SK-N-SH (cell line): ENCODE measurements at regions not wholly inside any gene's neighbourhood (a gene's known extent, or its start where the extent isn't known, plus 50 kb on each side); places are given as distances from the start of the nearest gene placed in this dataset.
"Not testable (repeated sequence)": the region's sequence is repeated elsewhere in the genome, so short reads cannot be mapped to it uniquely, and the experiment has no call there.

Experiments
- CTCF ChIA-PET: fragments of 300-600, 350-600 bp; formaldehyde crosslinking; extraction: SDS; loops from one replicate; lab custom pipeline; 2021; lab: Yijun Ruan, JAX
- POLR2A ChIA-PET: fragments of 350-600 bp; sonication (Branson Sonifier 250); formaldehyde crosslinking; extraction: SDS; loops from one replicate; lab custom pipeline; 2020; ENCODE audit warnings: antibody characterized with exemption, inconsistent platforms; lab: Yijun Ruan, JAX
- DNase-seq: peaks from one replicate; pipeline ENCODE4 v3.0.0; 2012
- H2AFZ ChIP-seq: fragments of 200-600 bp; sonication (generic); 2 replicates; pipeline ENCODE4 v1.8.1; 2016; ENCODE audit warnings: antibody characterized with exemption, mild to moderate bottlenecking, low read depth
- H3F3A ChIP-seq: fragments of 200-600 bp; sonication (generic); replicated peaks from 2 replicates; pipeline ENCODE3; 2016; ENCODE audit warnings: antibody characterized with exemption, mild to moderate bottlenecking; ENCODE audit not compliant: insufficient read depth
- H3K27ac ChIP-seq, 2 experiments: fragments of 200-500 bp in 1 of 2; fragments of 200-600 bp in 1 of 2; sonication (Bioruptor generic) in 1 of 2; sonication (generic), shearing (Covaris generic) in 1 of 2; 2 replicates each; pipeline versions ENCODE4 v1.5.1 to v1.6.1; 2014 to 2016; ENCODE audit warnings: low read depth in 2 of 2, inconsistent platforms in 1 of 2, low read length in 1 of 2, mild to moderate bottlenecking in 1 of 2, mixed read lengths in 1 of 2
- H3K27me3 ChIP-seq: fragments of 200-600 bp; sonication (generic), shearing (Covaris generic); 2 replicates; pipeline ENCODE4 v1.6.1; 2016; ENCODE audit warnings: mixed run types; ENCODE audit not compliant: insufficient read depth
- H3K36me3 ChIP-seq, 2 experiments: fragments of 200-500 bp in 1 of 2; fragments of 200-600 bp in 1 of 2; sonication (Bioruptor generic) in 1 of 2; sonication (generic) in 1 of 2; replicated peaks in 1 of 2; 2 replicates each; pipeline versions ENCODE3 to v1.5.1; 2014 to 2016; ENCODE audit warnings: low read length in 1 of 2, mild to moderate bottlenecking in 1 of 2; ENCODE audit not compliant: insufficient read depth in 2 of 2, control insufficient read depth in 1 of 2
- H3K4me1 ChIP-seq, 2 experiments: fragments of 200-500 bp in 1 of 2; fragments of 200-600 bp in 1 of 2; sonication (Bioruptor generic) in 1 of 2; sonication (generic), shearing (Covaris generic) in 1 of 2; 2 replicates each; pipeline versions ENCODE4 v1.5.1 to v1.6.1; 2014 to 2016; ENCODE audit warnings: low read depth in 1 of 2, low read length in 1 of 2, mixed run types in 1 of 2; ENCODE audit not compliant: insufficient read depth in 2 of 2, control insufficient read depth in 1 of 2
- H3K4me2 ChIP-seq: fragments of 200-600 bp; sonication (generic), shearing (Covaris generic); 2 replicates; pipeline ENCODE4 v1.6.1; 2017; ENCODE audit warnings: mixed run types
- H3K4me3 ChIP-seq, 2 experiments: fragments of 200-500 bp in 1 of 2; fragments of 200-600 bp in 1 of 2; sonication (Bioruptor generic) in 1 of 2; sonication (generic), shearing (Covaris generic) in 1 of 2; 2 replicates each; pipeline versions ENCODE4 v1.5.1 to v1.8.1; 2014 to 2016; ENCODE audit warnings: low read depth in 2 of 2, inconsistent platforms in 1 of 2, low read length in 1 of 2, mild to moderate bottlenecking in 1 of 2, mixed read lengths in 1 of 2, moderate library complexity in 1 of 2
- H3K79me2 ChIP-seq: fragments of 200-600 bp; sonication (generic); 2 replicates; pipeline ENCODE4 v1.8.1; 2017; ENCODE audit warnings: mild to moderate bottlenecking; ENCODE audit not compliant: insufficient read depth
- H3K9ac ChIP-seq: fragments of 200-600 bp; sonication (generic); 2 replicates; pipeline ENCODE4 v1.6.1; 2017; ENCODE audit warnings: mixed run types
- H3K9me2 ChIP-seq: fragments of 200-600 bp; sonication (generic); 2 replicates; pipeline ENCODE4 v1.6.1; 2017; ENCODE audit warnings: mixed run types
- H3K9me3 ChIP-seq: fragments of 200-600 bp; sonication (generic); 2 replicates; pipeline ENCODE4 v1.6.1; 2017; ENCODE audit warnings: mixed run types, mild to moderate bottlenecking, moderate library complexity
- H4K20me1 ChIP-seq: fragments of 200-600 bp; sonication (generic); 2 replicates; pipeline ENCODE4 v1.6.1; 2017; ENCODE audit warnings: mild to moderate bottlenecking, mixed run types; ENCODE audit not compliant: insufficient read depth
- ELF1 ChIP-seq: IDR thresholded peaks from 2 replicates; pipeline ENCODE4 v1.4.0; 2012
- EZH2phosphoT487 ChIP-seq: fragments of 200-600 bp; sonication (generic); IDR thresholded peaks from 2 replicates; pipeline ENCODE4 v1.6.1; 2017; ENCODE audit warnings: low read depth, mixed run types, mild to moderate bottlenecking, antibody characterized with exemption, moderate library complexity, borderline replicate concordance
- IRF3 ChIP-seq: fragments of 150-350 bp; IDR thresholded peaks from 2 replicates; pipeline ENCODE4 v1.6.1; 2016; ENCODE audit warnings: mild to moderate bottlenecking, low read depth, low read length
- MEF2A ChIP-seq: IDR thresholded peaks from 2 replicates; pipeline ENCODE4 v1.4.0; 2012; ENCODE audit warnings: low read depth, borderline replicate concordance
- POLR2AphosphoS5 ChIP-seq: IDR thresholded peaks from 2 replicates; pipeline ENCODE4 v1.6.1; 2012; ENCODE audit warnings: low read depth, low read length
- RCOR1 ChIP-seq: fragments of 150-350 bp; IDR thresholded peaks from 2 replicates; pipeline ENCODE4 v1.6.1; 2017; ENCODE audit warnings: antibody characterized with exemption, low read length
- REST ChIP-seq: IDR thresholded peaks from 2 replicates; pipeline ENCODE4 v1.6.1; 2012; ENCODE audit warnings: mild to moderate bottlenecking, low read depth, low read length, moderate library complexity
- RFX5 ChIP-seq: IDR thresholded peaks from 2 replicates; pipeline ENCODE4 v1.6.1; 2012; ENCODE audit warnings: mild to moderate bottlenecking, improper control_type of control experiment, low read length
- RXRA ChIP-seq: IDR thresholded peaks from 2 replicates; pipeline ENCODE4 v1.4.0; 2012; ENCODE audit warnings: low read depth, mild to moderate bottlenecking, borderline replicate concordance
- SIN3A ChIP-seq: IDR thresholded peaks from 2 replicates; pipeline ENCODE4 v1.6.1; 2012; ENCODE audit warnings: low read depth, mild to moderate bottlenecking, low read length, moderate library complexity, borderline replicate concordance
- TAF1 ChIP-seq: IDR thresholded peaks from 2 replicates; pipeline ENCODE4 v1.6.1; 2012; ENCODE audit warnings: low read depth, mild to moderate bottlenecking, low read length, moderate library complexity, borderline replicate concordance
- USF2 ChIP-seq: fragments of 150-350 bp; IDR thresholded peaks from 2 replicates; pipeline ENCODE4 v1.6.1; 2017; ENCODE audit warnings: antibody characterized with exemption, low read length, low read depth, borderline replicate concordance
- ZBTB33 ChIP-seq: IDR thresholded peaks from 2 replicates; pipeline ENCODE4 v1.4.0; 2012; ENCODE audit warnings: low read depth, borderline replicate concordance
- WGBS: methylation state at CpG from one replicate; pipeline ENCODE4 v1.1.6; 2017; ENCODE audit warnings: low lambda C conversion rate; 5-methylcytosine and 5-hydroxymethylcytosine counted together

GRCh38 chr17:31733326-31733725, 125.7 kb downstream of the COPRS start (continued):
- TF ChIP-seq REST (no peak), POLR2AphosphoS5 (no peak), SIN3A (no peak), ELF1 (no peak), RFX5 (no peak), TAF1 (no peak), USF2 (no peak)

GRCh38 chr17:31731585-31732154, 127.4 kb downstream of the COPRS start:
- H3F3A ChIP-seq, H3K4me3 ChIP-seq, H3K9me3 ChIP-seq, H4K20me1 ChIP-seq, H3K27me3 ChIP-seq, H3K36me3 ChIP-seq, H3K4me2 ChIP-seq, DNase-seq, H3K79me2 ChIP-seq, H3K4me1 ChIP-seq, POLR2A ChIA-PET, H2AFZ ChIP-seq, H3K27ac ChIP-seq, H3K9ac ChIP-seq, H3K9me2 ChIP-seq: not testable (repeated sequence)
- CTCF ChIA-PET, result interaction anchor here (1.2 kb wide), 1 partner anchor 29 kb away, joined by 3 read pairs; no protein-coding TSS in a partner anchor
- WGBS, result 93% methylated on average over 5 of the region's 5 CpGs

- Histone ChIP-seq H3K9ac (no peak overlapping the region), H3K4me2 (no peak overlapping the region), H3K36me3 (no peaks in the 10 kb centered on the region), H3K4me1 (peaks cover 0 to 3% of the 10 kb centered on the region in 2 experiments; a peak in 1 of 4 replicates), H3K9me2 (no peaks in the 10 kb centered on the region), H2AFZ (no peak overlapping the region), H3K4me3 (no peak overlapping the region), H3K27me3 (no peaks in the 10 kb centered on the region), H3K27ac (no peak overlapping the region), H3K79me2 (no peaks in the 10 kb centered on the region), H3F3A (no peaks in the 10 kb centered on the region), H4K20me1 (no peaks in the 10 kb centered on the region), H3K9me3 (no peaks in the 10 kb centered on the region)
- ChIA-PET POLR2A (no interaction called here), CTCF (interaction anchor here (1.2 kb wide), 1 partner anchor 29 kb away, joined by 3 read pairs; no protein-coding TSS in a partner anchor)
- 75% methylated on average over 2 of the region's 3 CpGs for WGBS
- no peak for DNase-seq
- no peak for TF ChIP-seq RXRA
- no peak for TF ChIP-seq REST
- TF ChIP-seq IRF3, result no peak
- TF ChIP-seq EZH2phosphoT487, result no peak
- no peak for TF ChIP-seq RCOR1
- no peak for TF ChIP-seq MEF2A
- no peak for TF ChIP-seq ZBTB33
Measured at GRCh38 chr17:31731118-31731517, 127.9 kb downstream of the COPRS start.
